CD14-positive monocyte (primary cell): ENCODE measurements at regions not wholly inside any gene's neighbourhood (a gene's known extent, or its start where the extent isn't known, plus 50 kb on each side); places are given as distances from the start of the nearest gene placed in this dataset.

Experiments used
- DNase-seq, 3 donors: peaks; one replicate each; pipeline ENCODE4 v3.0.0-alpha.2; 2011 to 2022
- H2AFZ ChIP-seq: 2 replicates; pipeline ENCODE4 v1.6.0; 2012; ENCODE audit warnings: mild to moderate bottlenecking, low read depth, low read length, inconsistent platforms; ENCODE audit not compliant: insufficient read depth, poor library complexity, severe bottlenecking
- H3K27ac ChIP-seq, 2 donors: 1 replicate in 1 of 2; 2 replicates in 1 of 2; pipeline ENCODE4 v1.5.1; 2012 to 2013; ENCODE audit warnings: low read length in 2 of 2, control low read depth in 1 of 2, inconsistent platforms in 1 of 2, low read depth in 1 of 2, mild to moderate bottlenecking in 1 of 2
- H3K27me3 ChIP-seq, 2 donors: one replicate each; pipeline versions ENCODE4 v1.6.0 to v1.6.1; 2011 to 2013; ENCODE audit warnings: low read length in 2 of 2; ENCODE audit not compliant: control insufficient read depth in 2 of 2, insufficient read depth in 2 of 2
- H3K36me3 ChIP-seq, 2 donors: replicated peaks in 1 of 2; 1 replicate in 1 of 2; 2 replicates in 1 of 2; pipeline versions ENCODE4 v1.5.1 to v1.6.1; 2012 to 2013; ENCODE audit warnings: low read length in 2 of 2, control low read depth in 1 of 2, inconsistent platforms in 1 of 2, mild to moderate bottlenecking in 1 of 2; ENCODE audit not compliant: insufficient read depth in 2 of 2, control insufficient read depth in 1 of 2
- H3K4me1 ChIP-seq, 2 donors: 1 replicate in 1 of 2; 2 replicates in 1 of 2; pipeline versions ENCODE4 v1.5.1 to v1.6.1; 2012 to 2013; ENCODE audit warnings: low read length in 2 of 2, control low read depth in 1 of 2, inconsistent platforms in 1 of 2, mild to moderate bottlenecking in 1 of 2, moderate library complexity in 1 of 2; ENCODE audit not compliant: insufficient read depth in 2 of 2, control insufficient read depth in 1 of 2
- H3K4me2 ChIP-seq: replicated peaks from 2 replicates; pipeline ENCODE3; 2012; ENCODE audit warnings: low read length, moderate library complexity, mild to moderate bottlenecking; ENCODE audit not compliant: poor library complexity, severe bottlenecking; ENCODE audit errors: extremely low read depth
- H3K4me3 ChIP-seq, 3 experiments: fragments of 200-600 bp in 1 of 3; sonication (generic) in 1 of 3; replicated peaks in 1 of 3; 1 replicate in 2 of 3; 2 replicates in 1 of 3; pipeline ENCODE4 v1.5.1; 2011 to 2013; ENCODE audit warnings: low read length in 3 of 3, mild to moderate bottlenecking in 3 of 3, control low read depth in 2 of 3, low read depth in 2 of 3, inconsistent platforms in 1 of 3, moderate library complexity in 1 of 3
- H3K79me2 ChIP-seq: 2 replicates; pipeline ENCODE4 v1.6.0; 2012; ENCODE audit warnings: mild to moderate bottlenecking, control low read depth, inconsistent platforms, low read length, moderate library complexity; ENCODE audit not compliant: insufficient read depth
- H3K9ac ChIP-seq: 2 replicates; pipeline ENCODE4 v1.6.0; 2017; ENCODE audit warnings: low read length, mild to moderate bottlenecking; ENCODE audit not compliant: insufficient read depth, poor library complexity, severe bottlenecking
- H3K9me3 ChIP-seq, 2 donors: replicated peaks in 1 of 2; 1 replicate in 1 of 2; 2 replicates in 1 of 2; pipeline versions ENCODE4 v1.5.1 to v1.6.1; 2012 to 2013; ENCODE audit warnings: low read length in 2 of 2, control low read depth in 1 of 2; ENCODE audit not compliant: control insufficient read depth in 1 of 2, insufficient read depth in 1 of 2
- H4K20me1 ChIP-seq: 2 replicates; pipeline ENCODE4 v1.6.0; 2012; ENCODE audit warnings: mild to moderate bottlenecking, low read length, control low read depth, moderate library complexity; ENCODE audit not compliant: insufficient read depth
- H3K27ac Mint-ChIP-seq, 7 donors: one replicate each; pipeline ENCODE4 v1.8.0; 2020; ENCODE audit warnings: mild to moderate bottlenecking in 7 of 7, mixed read lengths in 7 of 7, moderate library complexity in 6 of 7, inconsistent platforms in 2 of 7
- H3K27me3 Mint-ChIP-seq, 3 donors: one replicate each; pipeline ENCODE4 v1.8.0; 2021 to 2022; ENCODE audit warnings: low read depth in 3 of 3, mild to moderate bottlenecking in 3 of 3, mixed read lengths in 3 of 3, moderate library complexity in 3 of 3, inconsistent platforms in 1 of 3
- H3K36me3 Mint-ChIP-seq, 2 donors: one replicate each; pipeline ENCODE4 v1.8.0; 2020; ENCODE audit warnings: mixed read lengths in 2 of 2, inconsistent platforms in 1 of 2, mild to moderate bottlenecking in 1 of 2
- H3K4me1 Mint-ChIP-seq: one replicate; pipeline ENCODE4 v1.8.0; 2020; ENCODE audit warnings: mild to moderate bottlenecking, mixed read lengths
- H3K4me3 Mint-ChIP-seq, 2 donors: one replicate each; pipeline ENCODE4 v1.8.0; 2020; ENCODE audit warnings: mild to moderate bottlenecking in 2 of 2, mixed read lengths in 2 of 2, moderate library complexity in 1 of 2
- H3K9me3 Mint-ChIP-seq, 7 donors: one replicate each; pipeline ENCODE4 v1.8.0; 2020 to 2022; ENCODE audit warnings: mixed read lengths in 7 of 7, mild to moderate bottlenecking in 6 of 7, moderate library complexity in 6 of 7, inconsistent platforms in 2 of 7
- WGBS: methylation state at CpG from one replicate; pipeline ENCODE4 v1.1.5; 2013; ENCODE audit warnings: missing lambda C conversion rate; ENCODE audit not compliant: insufficient coverage; 5-methylcytosine and 5-hydroxymethylcytosine counted together
- intact Hi-C, 2 donors: fragments of 100-400 bp; cut with micrococcal nuclease; formaldehyde crosslinking; loops; one replicate each; pipeline versions ENCODE4 v1.15.0 to v1.15.1; 2023
- TF ChIP-seq, protein P1 (sequence below): fragments of 200-600 bp; IDR thresholded peaks from one replicate; pipeline ENCODE4 v1.8.0; 2022; ENCODE audit warnings: antibody characterized with exemption, mild to moderate bottlenecking

DNA sequence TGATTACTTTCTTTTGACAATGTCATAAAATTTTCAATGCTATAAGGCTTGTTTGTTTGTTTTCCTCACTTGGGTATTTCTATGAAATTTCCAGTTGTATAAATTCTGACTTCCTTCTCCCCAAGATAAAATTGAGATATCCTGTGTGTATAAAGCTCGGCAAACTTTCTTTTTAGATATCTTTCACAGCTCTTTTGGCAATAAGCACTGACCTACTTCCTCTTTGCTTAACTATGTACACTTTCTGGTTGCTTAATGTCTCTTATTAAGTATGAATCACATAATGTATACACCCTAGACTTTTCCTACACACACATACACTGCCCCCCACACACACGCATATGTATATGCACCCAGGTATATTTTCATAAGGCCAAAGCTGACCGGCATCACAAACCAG, 318.4 kb upstream of the RBMY1B start:
- Mint-ChIP-seq H3K4me3 (peak overlapping the region; percentile 3 to 28), H3K4me1 (peaks cover 30% of the 10 kb centered on the region), H3K27me3 (no peaks in the 10 kb centered on the region), H3K9me3 (peaks cover 0 to 4% (median 0%) of the 10 kb centered on the region in 7 donors), H3K36me3 (peaks cover 0 to 6% of the 10 kb centered on the region in 2 donors), H3K27ac (peak overlapping the region in 2 of 7 donors; percentile 88 to 90)
- H3K4me3 ChIP-seq, result no peak overlapping the region
- no peaks in the 10 kb centered on the region for H3K79me2 ChIP-seq
- peak in 2 of 3 donors; percentile 79 to 80 for DNase-seq
- H3K9me3 ChIP-seq, result no peaks in the 10 kb centered on the region
- no peaks in the 10 kb centered on the region for H4K20me1 ChIP-seq
- peaks cover 0 to 12% of the 10 kb centered on the region in 2 donors for H3K4me1 ChIP-seq
- WGBS, result no CpG with 5 or more reads among the region's 3 CpGs
- no peaks in the 10 kb centered on the region for H3K36me3 ChIP-seq
- intact Hi-C loops, result no loop called here
- H3K9ac ChIP-seq, result no peak overlapping the region
- TF ChIP-seq, protein P1, sequence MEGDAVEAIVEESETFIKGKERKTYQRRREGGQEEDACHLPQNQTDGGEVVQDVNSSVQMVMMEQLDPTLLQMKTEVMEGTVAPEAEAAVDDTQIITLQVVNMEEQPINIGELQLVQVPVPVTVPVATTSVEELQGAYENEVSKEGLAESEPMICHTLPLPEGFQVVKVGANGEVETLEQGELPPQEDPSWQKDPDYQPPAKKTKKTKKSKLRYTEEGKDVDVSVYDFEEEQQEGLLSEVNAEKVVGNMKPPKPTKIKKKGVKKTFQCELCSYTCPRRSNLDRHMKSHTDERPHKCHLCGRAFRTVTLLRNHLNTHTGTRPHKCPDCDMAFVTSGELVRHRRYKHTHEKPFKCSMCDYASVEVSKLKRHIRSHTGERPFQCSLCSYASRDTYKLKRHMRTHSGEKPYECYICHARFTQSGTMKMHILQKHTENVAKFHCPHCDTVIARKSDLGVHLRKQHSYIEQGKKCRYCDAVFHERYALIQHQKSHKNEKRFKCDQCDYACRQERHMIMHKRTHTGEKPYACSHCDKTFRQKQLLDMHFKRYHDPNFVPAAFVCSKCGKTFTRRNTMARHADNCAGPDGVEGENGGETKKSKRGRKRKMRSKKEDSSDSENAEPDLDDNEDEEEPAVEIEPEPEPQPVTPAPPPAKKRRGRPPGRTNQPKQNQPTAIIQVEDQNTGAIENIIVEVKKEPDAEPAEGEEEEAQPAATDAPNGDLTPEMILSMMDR, result no peak
- H3K4me2 ChIP-seq, result no peak overlapping the region
- no peaks in the 10 kb centered on the region for H3K27me3 ChIP-seq
- H2AFZ ChIP-seq, result no peak overlapping the region
- H3K27ac ChIP-seq, result no peak overlapping the region

DNA sequence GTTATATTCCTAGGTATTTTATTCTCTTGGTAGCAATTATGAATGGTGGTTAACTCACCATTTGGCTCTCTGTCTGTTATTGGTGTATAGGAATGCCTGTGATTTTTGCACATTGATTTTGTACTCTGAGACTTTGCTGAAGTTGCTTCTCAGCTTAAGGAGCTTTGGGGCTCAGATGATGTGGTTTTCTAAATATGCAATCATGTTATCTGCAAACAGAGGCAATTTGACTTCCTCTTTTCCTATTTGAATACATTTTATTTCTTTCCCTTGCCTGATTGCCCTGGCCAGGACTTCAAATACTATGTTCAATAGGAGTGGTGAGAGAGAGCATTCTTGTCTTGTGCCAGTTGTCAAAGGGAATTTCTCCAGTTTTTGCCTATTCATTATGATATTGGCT, 310.9 kb upstream of the RBMY1B start:
- Mint-ChIP-seq H3K4me1 (peaks cover 17% of the 10 kb centered on the region), H3K4me3 (no peak overlapping the region), H3K36me3 (peaks cover 0 to 4% of the 10 kb centered on the region in 2 donors), H3K9me3 (peaks cover 0 to 2% (median 0%) of the 10 kb centered on the region in 7 donors), H3K27me3 (peaks cover 0 to 2% (median 0%) of the 10 kb centered on the region in 3 donors), H3K27ac (no peak overlapping the region)
- no peak for DNase-seq
- Histone ChIP-seq H3K4me2 (no peak overlapping the region), H3K27me3 (no peaks in the 10 kb centered on the region), H3K4me1 (peaks cover 0 to 11% of the 10 kb centered on the region in 2 donors), H3K79me2 (no peaks in the 10 kb centered on the region), H3K27ac (no peak overlapping the region), H4K20me1 (no peaks in the 10 kb centered on the region), H3K36me3 (no peaks in the 10 kb centered on the region), H2AFZ (no peak overlapping the region), H3K4me3 (no peak overlapping the region), H3K9ac (no peak overlapping the region), H3K9me3 (no peaks in the 10 kb centered on the region)
- intact Hi-C loops, result no loop called here
- TF ChIP-seq, protein P1, result no peak
